ENCODE measurements at regions not wholly inside any gene's neighbourhood (a gene's known extent, or its start where the extent isn't known, plus 50 kb on each side); places are given as distances from the start of the nearest gene placed in this dataset.

DNA sequence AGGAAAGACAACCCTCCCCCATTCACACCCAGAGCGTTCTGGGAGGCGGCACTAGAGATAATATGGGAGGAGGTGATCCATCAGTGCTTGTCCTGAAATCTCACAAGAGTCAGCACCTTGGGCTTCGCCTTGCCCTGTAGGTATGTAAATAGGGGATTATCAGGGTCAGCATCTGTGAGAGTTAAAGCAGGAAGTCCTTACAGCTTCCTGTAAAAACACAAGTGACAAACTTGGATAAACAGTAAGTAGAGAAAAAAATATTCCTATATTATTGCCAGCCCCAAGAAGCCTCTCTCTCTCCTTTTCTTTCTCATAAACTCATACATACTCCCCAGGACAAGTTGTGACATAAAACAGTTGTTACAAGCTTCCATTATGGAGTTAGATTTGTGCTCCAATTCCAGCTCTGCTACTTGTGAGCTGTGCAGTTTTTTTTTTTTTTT, 187.7 kb downstream of the MAF start (continued):
- TF ChIP-seq UBTF (IDR thresholded peaks at IDR 0.05; ENCODE audit: borderline replicate concordance in 1 of 2, low read depth in 2 of 2, low read length in 2 of 2), result no peak
- TF ChIP-seq MAFK (IDR thresholded peaks at IDR 0.05; ENCODE audit: low read length), result 0 out of 2 replicates have a peak, but pooled peaks have one; percentile 16
- TF ChIP-seq CBFA2T2 (conservative IDR thresholded peaks at IDR 0.05), result peak; percentile 57
- TF ChIP-seq NCOA1 (IDR thresholded peaks at IDR 0.05; ENCODE audit: low read depth), result no peak
- TF ChIP-seq ATF7 (IDR thresholded peaks at IDR 0.05), result 0 out of 2 replicates have a peak, but pooled peaks have one; percentile 21
- peak; percentile 46; the same call in 1 of the 2 replicates for TF ChIP-seq CTBP1 (IDR thresholded peaks at IDR 0.05; ENCODE audit: borderline replicate concordance)
- TF ChIP-seq TBL1XR1 (IDR thresholded peaks at IDR 0.05; ENCODE audit: low read length in 2 of 2), result peak in 1 of 2 experiments; percentile 35; a peak in 1 of 4 replicates
- TF ChIP-seq TCF3 (CRISPR knock-in tag; IDR thresholded peaks at IDR 0.05), result peak; percentile 43
- peak; percentile 71 for TF ChIP-seq TEAD4 (IDR thresholded peaks at IDR 0.05; ENCODE audit: low read length)
- no peak for TF ChIP-seq TEAD4 (CRISPR knock-in tag; IDR thresholded peaks at IDR 0.05; ENCODE audit: borderline replicate concordance)
- TF ChIP-seq RCOR1 (IDR thresholded peaks at IDR 0.05; ENCODE audit: borderline replicate concordance in 1 of 2, low read depth in 2 of 2, low read length in 2 of 2), result peak in 1 of 2 experiments; percentile 64; a peak in 1 of 4 replicates
- TF ChIP-seq FOXK2 (conservative IDR thresholded peaks at IDR 0.05 in 1 of 2, IDR thresholded peaks at IDR 0.05 in 1 of 2; ENCODE audit: low read depth in 2 of 2), result peak; percentile 59 to 68; a peak in 3 of 4 replicates
- TF ChIP-seq KDM1A (IDR thresholded peaks at IDR 0.05), result peak; percentile 24 to 70; a peak in 3 of 4 replicates
- peak in 1 of 2 experiments; percentile 15; a peak in 1 of 4 replicates for TF ChIP-seq HDAC1 (IDR thresholded peaks at IDR 0.05)
- TF ChIP-seq L3MBTL2 (IDR thresholded peaks at IDR 0.05), result peak; percentile 36
- peak; percentile 31; the same call in 1 of the 2 replicates for TF ChIP-seq ZNF316 (IDR thresholded peaks at IDR 0.05)
- TF ChIP-seq ZNF24 (IDR thresholded peaks at IDR 0.05), result no peak
- peak; percentile 78 for TF ChIP-seq ZNF384 (IDR thresholded peaks at IDR 0.05; ENCODE audit: low read depth, low read length)
- TF ChIP-seq RBFOX2 (IDR thresholded peaks at IDR 0.05; ENCODE audit: low read depth, low read length), result no peak
- no peak for TF ChIP-seq KDM4B (IDR thresholded peaks at IDR 0.05; ENCODE audit: borderline replicate concordance in 2 of 2, low read depth in 1 of 2)
- TF ChIP-seq XRCC3 (IDR thresholded peaks at IDR 0.05), result no peak
